ENCODE measurements at regions not wholly inside any gene's neighbourhood (a gene's known extent, or its start where the extent isn't known, plus 50 kb on each side); places are given as distances from the start of the nearest gene placed in this dataset.

DNA sequence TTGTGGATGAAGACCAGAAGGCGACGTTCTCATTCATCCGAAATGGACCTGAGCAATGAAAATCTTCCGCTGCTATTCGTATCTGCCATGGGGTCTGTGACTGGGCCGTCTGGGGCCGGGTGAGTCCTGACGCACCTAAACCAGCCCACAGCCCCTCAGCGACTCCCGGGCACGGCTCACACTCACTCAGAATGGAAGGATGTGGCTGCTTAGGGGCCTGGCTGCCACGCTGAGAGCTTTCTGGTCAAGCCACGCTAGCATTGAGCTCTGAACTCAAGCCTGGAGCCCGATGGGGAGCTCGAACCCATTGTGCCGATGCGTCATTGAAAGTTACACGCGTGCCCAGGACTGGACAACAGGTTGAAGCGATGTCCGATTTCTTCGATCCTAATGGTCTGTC is 97.8 kb downstream of the MRPL36 start:
- H4K20me1 ChIP-seq (ENCODE audit: low read length) = no peaks in the 10 kb centered on the region
- no peak for DNase-seq
- H3K4me1 ChIP-seq (ENCODE audit: insufficient read depth, low read length) = no peaks in the 10 kb centered on the region
- POLR2A ChIA-PET (ENCODE audit: unreplicated experiment) = no interaction called here
- H3K36me3 ChIP-seq (ENCODE audit: low read depth, low read length) = no peaks in the 10 kb centered on the region
- no peaks in the 10 kb centered on the region for H3F3A ChIP-seq (ENCODE audit: low read length, unreplicated experiment)
- no peak overlapping the region for H3K9ac ChIP-seq (ENCODE audit: low read length)
- no TSS peak for BruUV-seq (replicated peaks)
- H3K27ac ChIP-seq (ENCODE audit: low read length) = no peak overlapping the region
- H3K27me3 ChIP-seq (ENCODE audit: low read length) = peaks cover 88% of the 10 kb centered on the region
- no peaks in the 10 kb centered on the region for H3K9me2 ChIP-seq (replicated peaks; ENCODE audit: low read length)
- no peak overlapping the region for H3K4me2 ChIP-seq (ENCODE audit: low read length)
- H3K79me2 ChIP-seq (ENCODE audit: low read length) = no peaks in the 10 kb centered on the region
- ATAC-seq = no peak
- intact Hi-C loops (cut with micrococcal nuclease) = no loop called here
- TF ChIP-seq EZH2 (IDR thresholded peaks at IDR 0.05; ENCODE audit: low read length, unreplicated experiment) (no peak), EZH2phosphoT487 (IDR thresholded peaks at IDR 0.05; ENCODE audit: borderline replicate concordance, low read length) (no peak)
- TF ChIP-seq, protein P1, sequence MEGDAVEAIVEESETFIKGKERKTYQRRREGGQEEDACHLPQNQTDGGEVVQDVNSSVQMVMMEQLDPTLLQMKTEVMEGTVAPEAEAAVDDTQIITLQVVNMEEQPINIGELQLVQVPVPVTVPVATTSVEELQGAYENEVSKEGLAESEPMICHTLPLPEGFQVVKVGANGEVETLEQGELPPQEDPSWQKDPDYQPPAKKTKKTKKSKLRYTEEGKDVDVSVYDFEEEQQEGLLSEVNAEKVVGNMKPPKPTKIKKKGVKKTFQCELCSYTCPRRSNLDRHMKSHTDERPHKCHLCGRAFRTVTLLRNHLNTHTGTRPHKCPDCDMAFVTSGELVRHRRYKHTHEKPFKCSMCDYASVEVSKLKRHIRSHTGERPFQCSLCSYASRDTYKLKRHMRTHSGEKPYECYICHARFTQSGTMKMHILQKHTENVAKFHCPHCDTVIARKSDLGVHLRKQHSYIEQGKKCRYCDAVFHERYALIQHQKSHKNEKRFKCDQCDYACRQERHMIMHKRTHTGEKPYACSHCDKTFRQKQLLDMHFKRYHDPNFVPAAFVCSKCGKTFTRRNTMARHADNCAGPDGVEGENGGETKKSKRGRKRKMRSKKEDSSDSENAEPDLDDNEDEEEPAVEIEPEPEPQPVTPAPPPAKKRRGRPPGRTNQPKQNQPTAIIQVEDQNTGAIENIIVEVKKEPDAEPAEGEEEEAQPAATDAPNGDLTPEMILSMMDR (conservative IDR thresholded peaks at IDR 0.05; ENCODE audit: low read depth, low read length) = no peak
- no peaks in the 10 kb centered on the region for H3K9me3 ChIP-seq (ENCODE audit: low read length)
- no peak overlapping the region for H2AFZ ChIP-seq (ENCODE audit: low read length)
- CTCF ChIA-PET = no interaction called here
- no peak overlapping the region for H3K4me3 ChIP-seq (ENCODE audit: low read length)

DNA sequence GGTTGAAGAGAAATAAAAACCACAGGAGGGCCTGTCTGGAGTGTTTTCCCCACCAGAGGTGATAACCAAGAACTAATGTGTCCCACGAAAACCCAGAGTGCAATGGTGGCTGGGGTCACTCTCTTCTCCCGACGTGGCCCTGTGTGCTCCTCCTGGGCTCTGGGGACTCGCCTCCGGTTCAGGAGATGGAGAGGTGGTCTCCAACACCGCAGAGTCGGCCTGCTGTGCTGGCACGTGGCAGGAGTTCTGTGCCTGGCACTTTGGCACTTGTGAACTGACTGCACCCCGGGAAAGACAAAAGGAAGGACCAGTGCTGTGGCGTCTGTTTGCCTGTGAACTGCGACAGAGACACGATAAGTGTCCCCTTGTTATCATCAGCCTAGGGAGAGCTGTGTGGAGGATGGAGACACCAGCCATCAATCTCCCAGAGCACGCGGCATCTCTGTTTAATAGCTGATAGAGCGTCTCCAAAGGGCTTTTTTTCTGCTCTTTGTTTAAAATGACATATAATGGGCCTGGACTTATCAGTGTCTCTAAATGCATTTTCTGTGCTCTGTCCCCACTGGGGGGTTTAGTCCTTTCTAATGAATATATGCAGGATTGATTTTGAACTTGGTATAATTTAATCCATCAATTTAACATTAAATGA is 98.3 kb downstream of the MRPL36 start:
- CTCF ChIA-PET = no interaction called here
- no peak overlapping the region for H2AFZ ChIP-seq (ENCODE audit: low read length)

DNA sequence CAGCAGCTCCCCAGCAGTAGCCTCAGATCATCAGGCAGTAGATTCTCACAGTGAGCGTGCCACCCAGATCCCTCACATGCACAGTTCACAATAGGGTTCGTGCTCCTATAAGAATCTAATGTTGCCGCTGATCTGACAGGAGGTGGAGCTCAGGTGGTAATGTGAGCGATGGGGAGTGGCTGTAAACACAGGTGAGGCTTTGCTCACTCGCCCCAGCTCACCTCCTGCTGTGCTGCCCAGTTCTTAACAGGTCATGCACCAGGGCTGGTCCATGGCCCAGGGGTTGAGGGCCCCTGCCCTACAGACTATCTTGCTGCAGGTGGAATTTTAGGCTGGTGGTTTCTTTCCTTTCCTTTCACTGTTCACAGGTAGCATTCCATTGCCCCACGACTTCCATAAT is 100.2 kb downstream of the MRPL36 start:
- intact Hi-C loops (cut with micrococcal nuclease) = no loop called here
- no TSS peak for BruUV-seq (replicated peaks)

More for the DNA sequence above, 98.3 kb downstream of the MRPL36 start:
- intact Hi-C loops (cut with micrococcal nuclease) = no loop called here
- TF ChIP-seq, protein P1 (conservative IDR thresholded peaks at IDR 0.05; ENCODE audit: low read depth, low read length) = no peak
- TF ChIP-seq EZH2phosphoT487 (IDR thresholded peaks at IDR 0.05; ENCODE audit: borderline replicate concordance, low read length) = no peak
- no peak for TF ChIP-seq EZH2 (IDR thresholded peaks at IDR 0.05; ENCODE audit: low read length, unreplicated experiment)
- Histone ChIP-seq H3K9ac (ENCODE audit: low read length) (no peak overlapping the region), H4K20me1 (ENCODE audit: low read length) (no peaks in the 10 kb centered on the region), H3K36me3 (ENCODE audit: low read depth, low read length) (no peaks in the 10 kb centered on the region), H3K79me2 (ENCODE audit: low read length) (no peaks in the 10 kb centered on the region), H3F3A (ENCODE audit: low read length, unreplicated experiment) (no peaks in the 10 kb centered on the region), H3K4me2 (ENCODE audit: low read length) (no peak overlapping the region), H3K4me3 (ENCODE audit: low read length) (no peak overlapping the region), H3K9me2 (replicated peaks; ENCODE audit: low read length) (no peaks in the 10 kb centered on the region), H3K27ac (ENCODE audit: low read length) (no peak overlapping the region), H3K27me3 (ENCODE audit: low read length) (peaks cover 87% of the 10 kb centered on the region), H3K9me3 (ENCODE audit: low read length) (no peaks in the 10 kb centered on the region), H3K4me1 (ENCODE audit: insufficient read depth, low read length) (no peaks in the 10 kb centered on the region)
- DNase-seq (no peak), ATAC-seq (no peak)
- POLR2A ChIA-PET (ENCODE audit: unreplicated experiment) = no interaction called here
- no TSS peak for BruUV-seq (replicated peaks)

More for the DNA sequence above, 100.2 kb downstream of the MRPL36 start:
- ATAC-seq = no peak
- Histone ChIP-seq H3K4me1 (ENCODE audit: insufficient read depth, low read length) (no peaks in the 10 kb centered on the region), H3K9me2 (replicated peaks; ENCODE audit: low read length) (no peaks in the 10 kb centered on the region), H3K36me3 (ENCODE audit: low read depth, low read length) (no peaks in the 10 kb centered on the region), H4K20me1 (ENCODE audit: low read length) (no peaks in the 10 kb centered on the region), H3K9me3 (ENCODE audit: low read length) (no peaks in the 10 kb centered on the region), H2AFZ (ENCODE audit: low read length) (no peak overlapping the region), H3K9ac (ENCODE audit: low read length) (no peak overlapping the region), H3K27ac (ENCODE audit: low read length) (no peak overlapping the region), H3F3A (ENCODE audit: low read length, unreplicated experiment) (no peaks in the 10 kb centered on the region), H3K79me2 (ENCODE audit: low read length) (no peaks in the 10 kb centered on the region), H3K4me3 (ENCODE audit: low read length) (no peak overlapping the region), H3K4me2 (ENCODE audit: low read length) (no peak overlapping the region), H3K27me3 (ENCODE audit: low read length) (peaks cover 77% of the 10 kb centered on the region)
- TF ChIP-seq EZH2phosphoT487 (IDR thresholded peaks at IDR 0.05; ENCODE audit: borderline replicate concordance, low read length) = no peak
- TF ChIP-seq EZH2 (IDR thresholded peaks at IDR 0.05; ENCODE audit: low read length, unreplicated experiment) = no peak
- TF ChIP-seq, protein P1 (conservative IDR thresholded peaks at IDR 0.05; ENCODE audit: low read depth, low read length) = no peak
- ChIA-PET POLR2A (ENCODE audit: unreplicated experiment) (no interaction called here), CTCF (no interaction called here)
- no peak for DNase-seq
